ENCODE measurements at regions not wholly inside any gene's neighbourhood (a gene's known extent, or its start where the extent isn't known, plus 50 kb on each side); places are given as distances from the start of the nearest gene placed in this dataset.

GRCh38 chr14:71244341-71244740, 337.1 kb downstream of the PCNX1 start:
- no peak overlapping the region for H3K27ac ChIP-seq (ENCODE audit: low read depth)
- H3K79me2 ChIP-seq (replicated peaks; ENCODE audit: insufficient read depth) = no peaks in the 10 kb centered on the region
- ATAC-seq = no peak

More at GRCh38 chr14:71244341-71244740, 337.1 kb downstream of the PCNX1 start:
- no peak overlapping the region for H3K4me2 ChIP-seq
- Mint-ChIP-seq H3K4me3 (no peak overlapping the region), H3K27me3 (ENCODE audit: insufficient read depth, low read depth, poor library complexity) (peaks cover 3% of the 10 kb centered on the region), H3K27ac (peak overlapping the region; percentile 19; the same call in 1 of the 2 replicates), H3K4me1 (peaks cover 6% of the 10 kb centered on the region; the same call in 2 of the 3 replicates), H3K9me3 (peaks cover 9% of the 10 kb centered on the region; the same call in 2 of the 3 replicates), H3K36me3 (ENCODE audit: low read depth) (peaks cover 3% of the 10 kb centered on the region; the same call in 1 of the 3 replicates)
- H3K4me3 ChIP-seq = no peak overlapping the region
- H3K27me3 ChIP-seq (ENCODE audit: insufficient read depth) = no peaks in the 10 kb centered on the region
- 0 out of 2 replicates have a peak, but pooled peaks cover 11% of the 10 kb centered on the region for H3K9me2 ChIP-seq (ENCODE audit: insufficient read depth)
- peaks cover 6% of the 10 kb centered on the region; the same call in 1 of the 2 replicates for H3K4me1 ChIP-seq (ENCODE audit: insufficient read depth)
- no peaks in the 10 kb centered on the region for H3K36me3 ChIP-seq (ENCODE audit: insufficient read depth)
- H4K20me1 ChIP-seq (replicated peaks; ENCODE audit: insufficient read depth) = no peaks in the 10 kb centered on the region
- DNase-seq (ENCODE audit: low spot score) = no peak
- TF ChIP-seq ZNF331 (CRISPR knock-in tag; IDR thresholded peaks at IDR 0.05; ENCODE audit: low read depth) = no peak
- TF ChIP-seq EZH2phosphoT487 (IDR thresholded peaks at IDR 0.05; ENCODE audit: unreplicated experiment) = no peak
- TF ChIP-seq JUNB (IDR thresholded peaks at IDR 0.05; ENCODE audit: unreplicated experiment) = no peak
- no peak for TF ChIP-seq POLR2AphosphoS5 (IDR thresholded peaks at IDR 0.05; ENCODE audit: low read depth)
- TF ChIP-seq CREB1 (CRISPR knock-in tag; IDR thresholded peaks at IDR 0.05; ENCODE audit: low read depth) = no peak
- no peak for TF ChIP-seq ETS1 (IDR thresholded peaks at IDR 0.05)
- TF ChIP-seq ZNF114 (CRISPR knock-in tag; IDR thresholded peaks at IDR 0.05) = no peak
- no peak for TF ChIP-seq EZH2 (IDR thresholded peaks at IDR 0.05; ENCODE audit: low read depth, unreplicated experiment)
- TF ChIP-seq CTCF (conservative IDR thresholded peaks at IDR 0.05; ENCODE audit: low read depth in 2 of 2) = no peak
- TF ChIP-seq REST (IDR thresholded peaks at IDR 0.05; ENCODE audit: unreplicated experiment) = no peak
- no peak for TF ChIP-seq STAT1 (IDR thresholded peaks at IDR 0.05; ENCODE audit: unreplicated experiment)
- H3F3A ChIP-seq (replicated peaks; ENCODE audit: low read depth) = no peaks in the 10 kb centered on the region
- H2AFZ ChIP-seq = no peak overlapping the region

Measured in GM23338 (cell line).